Stimulated activated naive B cell treated with anti-CD40 and anti-IgM and Interleukin-4, amounts not matched to agents 10 μg/mL and 1 μg/mL and 100 μg/mL, for 72 hours (primary cell): ENCODE measurements at regions not wholly inside any gene's neighbourhood (a gene's known extent, or its start where the extent isn't known, plus 50 kb on each side); places are given as distances from the start of the nearest gene placed in this dataset.

ENCODE experiments used
- ATAC-seq, 2 donors: fragments of 150-1000 bp; cut with Tn5 transposase; replicated peaks; 2 replicates each; pipeline ENCODE4 v1.10.0; 2021; ENCODE audit warnings: moderate library complexity in 1 of 2
- DNase-seq: peaks from one replicate; pipeline ENCODE4 v3.0.0; 2021
- H3K27ac Mint-ChIP-seq: one replicate; pipeline ENCODE4 v1.8.0; 2022; ENCODE audit warnings: mild to moderate bottlenecking, mixed read lengths
- H3K27me3 Mint-ChIP-seq, 2 donors: one replicate each; pipeline ENCODE4 v1.8.0; 2022; ENCODE audit warnings: mixed read lengths in 2 of 2
- H3K36me3 Mint-ChIP-seq, 2 donors: one replicate each; pipeline ENCODE4 v1.8.0; 2022; ENCODE audit warnings: mixed read lengths in 2 of 2, mild to moderate bottlenecking in 1 of 2
- H3K4me1 Mint-ChIP-seq, 2 donors: one replicate each; pipeline ENCODE4 v1.8.0; 2022; ENCODE audit warnings: mixed read lengths in 2 of 2, mild to moderate bottlenecking in 1 of 2
- H3K4me3 Mint-ChIP-seq, 2 donors: one replicate each; pipeline ENCODE4 v1.8.0; 2022; ENCODE audit warnings: mild to moderate bottlenecking in 2 of 2, mixed read lengths in 2 of 2, moderate library complexity in 1 of 2
- H3K9me3 Mint-ChIP-seq, 2 donors: one replicate each; pipeline ENCODE4 v1.8.0; 2022; ENCODE audit warnings: mixed read lengths in 2 of 2, mild to moderate bottlenecking in 1 of 2

GRCh38 chr2:206368484-206368883, 74.8 kb upstream of the ADAM23 start:
- peaks cover 0 to 9% of the 10 kb centered on the region in 2 donors for H3K27me3 Mint-ChIP-seq
- H3K36me3 Mint-ChIP-seq, result no peaks in the 10 kb centered on the region
- ATAC-seq, result no peak
- no peak overlapping the region for H3K27ac Mint-ChIP-seq
- H3K4me1 Mint-ChIP-seq, result peaks cover 8 to 13% of the 10 kb centered on the region in 2 donors
- H3K9me3 Mint-ChIP-seq, result peaks cover 6 to 8% of the 10 kb centered on the region in 2 donors
- no peak overlapping the region for H3K4me3 Mint-ChIP-seq
- DNase-seq, result no peak

DNA sequence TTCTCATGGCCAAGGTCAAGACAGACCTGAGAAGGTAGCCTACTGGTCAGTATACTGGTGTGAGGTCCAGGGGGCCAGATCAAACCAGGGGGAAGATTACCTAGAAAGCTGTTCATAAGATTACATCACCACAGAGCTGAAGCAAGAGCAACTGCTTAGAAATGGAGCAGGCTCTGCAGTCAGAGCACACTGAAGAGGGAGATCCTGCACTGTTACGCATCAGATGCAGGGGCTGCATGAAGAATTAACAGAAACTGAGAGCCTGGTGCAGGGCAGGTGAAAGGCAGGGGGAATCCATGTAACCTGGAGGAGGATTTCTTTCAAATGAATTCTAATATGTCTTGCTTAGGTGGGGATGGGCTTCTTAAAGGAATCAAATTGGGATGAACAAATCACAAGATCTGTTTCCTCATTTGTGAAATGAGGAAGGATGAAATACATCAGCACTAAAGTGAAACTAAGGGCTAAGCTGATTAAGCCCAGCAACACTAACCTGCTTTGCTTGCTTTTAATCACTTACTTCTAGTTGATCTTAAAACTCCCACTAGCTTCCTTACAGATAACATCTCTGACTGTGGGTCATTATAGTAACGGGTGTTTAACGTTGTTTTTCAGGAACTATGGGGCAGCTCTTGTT, 74.3 kb upstream of the ADAM23 start:
- H3K27me3 Mint-ChIP-seq, result peaks cover 0 to 9% of the 10 kb centered on the region in 2 donors
- H3K4me1 Mint-ChIP-seq, result peaks cover 8 to 13% of the 10 kb centered on the region in 2 donors
- peak; percentile 55 to 65 for ATAC-seq
- no peaks in the 10 kb centered on the region for H3K36me3 Mint-ChIP-seq
- no peak for DNase-seq
- no peak overlapping the region for H3K27ac Mint-ChIP-seq
- no peak overlapping the region for H3K4me3 Mint-ChIP-seq
- H3K9me3 Mint-ChIP-seq, result peaks cover 7 to 8% of the 10 kb centered on the region in 2 donors

- peaks cover 1 to 7% of the 10 kb centered on the region in 2 donors for H3K36me3 Mint-ChIP-seq
- H3K27ac Mint-ChIP-seq, result no peak overlapping the region
- no peak for ATAC-seq
- H3K4me1 Mint-ChIP-seq, result no peaks in the 10 kb centered on the region
- no peak for DNase-seq
- peaks cover 6 to 13% of the 10 kb centered on the region in 2 donors for H3K27me3 Mint-ChIP-seq
- H3K4me3 Mint-ChIP-seq, result no peak overlapping the region
- peaks cover 18 to 19% of the 10 kb centered on the region in 2 donors for H3K9me3 Mint-ChIP-seq
Observed at GRCh38 chr2:206375956-206376355, 67.4 kb upstream of the ADAM23 start.

DNA sequence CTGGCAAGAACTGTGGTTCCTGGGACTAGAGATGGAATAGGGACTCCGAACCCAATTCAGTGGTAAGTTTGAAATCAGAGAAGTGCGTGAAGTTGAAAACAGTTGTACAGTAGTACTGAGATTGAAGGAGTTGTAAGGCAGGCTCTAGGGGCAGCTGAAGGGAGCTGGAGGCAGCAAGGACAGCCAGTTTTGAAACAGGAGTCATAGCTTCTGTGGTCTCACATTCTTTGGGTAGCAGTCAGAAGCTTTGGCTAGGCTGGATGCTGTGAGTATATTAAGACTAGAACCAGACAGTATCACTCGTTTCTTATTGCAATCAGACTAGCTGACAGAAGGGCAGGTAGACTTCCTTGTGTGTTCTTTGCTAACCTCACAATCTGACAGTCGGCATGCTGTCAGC, 64.5 kb upstream of the ADAM23 start:
- Mint-ChIP-seq H3K4me3 (no peak overlapping the region), H3K27me3 (peaks cover 6 to 13% of the 10 kb centered on the region in 2 donors), H3K9me3 (peaks cover 15 to 22% of the 10 kb centered on the region in 2 donors), H3K4me1 (no peaks in the 10 kb centered on the region), H3K36me3 (peaks cover 1 to 7% of the 10 kb centered on the region in 2 donors), H3K27ac (no peak overlapping the region)
- no peak for DNase-seq
- ATAC-seq, result no peak

DNA sequence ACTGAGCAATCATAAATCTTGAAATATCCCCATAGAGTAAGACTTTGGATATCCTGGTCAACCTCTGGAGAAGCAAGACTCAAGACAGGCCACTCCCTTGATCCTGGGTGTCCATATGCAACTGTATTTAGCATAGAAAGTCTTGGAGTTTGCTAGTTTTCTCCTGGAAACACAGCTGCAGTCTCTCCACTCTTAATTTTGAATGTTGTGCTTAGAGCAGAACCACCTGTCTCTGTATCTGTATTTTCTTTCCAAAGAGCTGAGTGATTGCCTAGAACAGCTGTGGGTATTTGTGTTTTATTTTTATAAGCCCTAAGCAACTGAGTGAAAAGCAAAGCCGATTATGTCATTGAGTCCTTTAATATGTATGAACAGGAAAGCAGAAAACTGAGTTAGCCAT, 64.1 kb upstream of the ADAM23 start:
- no peak for ATAC-seq
- no peak overlapping the region for H3K27ac Mint-ChIP-seq
- H3K9me3 Mint-ChIP-seq, result peaks cover 16 to 23% of the 10 kb centered on the region in 2 donors
- H3K4me3 Mint-ChIP-seq, result no peak overlapping the region
- no peak for DNase-seq
- peaks cover 6 to 13% of the 10 kb centered on the region in 2 donors for H3K27me3 Mint-ChIP-seq
- H3K36me3 Mint-ChIP-seq, result peaks cover 1 to 7% of the 10 kb centered on the region in 2 donors
- H3K4me1 Mint-ChIP-seq, result no peaks in the 10 kb centered on the region

DNA sequence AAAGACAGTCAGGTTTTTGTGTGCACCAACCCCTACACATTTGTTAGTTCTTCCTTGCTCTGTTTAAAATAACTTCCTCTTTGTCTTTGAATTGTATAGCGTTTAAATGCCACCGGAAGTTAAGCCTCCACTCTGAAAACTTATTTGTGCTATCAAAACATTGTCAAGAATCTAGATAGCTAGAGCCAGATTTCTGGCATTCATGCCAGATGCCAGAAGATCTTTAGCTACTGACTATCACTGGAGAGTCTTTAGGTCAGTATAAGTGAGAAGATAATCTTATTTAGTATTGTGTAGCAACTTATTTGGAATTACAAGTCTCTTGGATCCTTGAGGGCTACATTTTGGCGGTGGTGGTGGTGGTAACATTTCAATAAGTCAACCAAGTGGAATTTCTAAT, 63.4 kb upstream of the ADAM23 start:
- Mint-ChIP-seq H3K4me1 (no peaks in the 10 kb centered on the region), H3K27me3 (peaks cover 6 to 13% of the 10 kb centered on the region in 2 donors), H3K27ac (no peak overlapping the region), H3K9me3 (peaks cover 18 to 25% of the 10 kb centered on the region in 2 donors), H3K4me3 (no peak overlapping the region), H3K36me3 (peaks cover 1 to 7% of the 10 kb centered on the region in 2 donors)
- DNase-seq (no peak), ATAC-seq (no peak)

- DNase-seq, result no peak
Observed at GRCh38 chr2:206381881-206382280, 61.5 kb upstream of the ADAM23 start.

GRCh38 chr2:206383669-206384068, 59.7 kb upstream of the ADAM23 start:
- peaks cover 6 to 13% of the 10 kb centered on the region in 2 donors for H3K27me3 Mint-ChIP-seq
- no peak overlapping the region for H3K27ac Mint-ChIP-seq
- H3K36me3 Mint-ChIP-seq, result no peaks in the 10 kb centered on the region
- H3K4me1 Mint-ChIP-seq, result no peaks in the 10 kb centered on the region
- DNase-seq (no peak), ATAC-seq (no peak)
- no peak overlapping the region for H3K4me3 Mint-ChIP-seq
- peaks cover 7 to 12% of the 10 kb centered on the region in 2 donors for H3K9me3 Mint-ChIP-seq

More at GRCh38 chr2:206381881-206382280, 61.5 kb upstream of the ADAM23 start:
- H3K4me3 Mint-ChIP-seq, result no peak overlapping the region
- peaks cover 8 to 13% of the 10 kb centered on the region in 2 donors for H3K9me3 Mint-ChIP-seq
- peaks cover 9 to 13% of the 10 kb centered on the region in 2 donors for H3K27me3 Mint-ChIP-seq
- H3K36me3 Mint-ChIP-seq, result no peaks in the 10 kb centered on the region
- no peaks in the 10 kb centered on the region for H3K4me1 Mint-ChIP-seq
- no peak overlapping the region for H3K27ac Mint-ChIP-seq
- no peak for ATAC-seq

- ATAC-seq, result no peak
- Mint-ChIP-seq H3K4me3 (no peak overlapping the region), H3K27ac (no peak overlapping the region), H3K27me3 (peaks cover 6 to 7% of the 10 kb centered on the region in 2 donors), H3K4me1 (no peaks in the 10 kb centered on the region), H3K36me3 (no peaks in the 10 kb centered on the region), H3K9me3 (peaks cover 3 to 4% of the 10 kb centered on the region in 2 donors)
- DNase-seq, result no peak
Observed at GRCh38 chr2:206387808-206388207, 55.5 kb upstream of the ADAM23 start.

DNA sequence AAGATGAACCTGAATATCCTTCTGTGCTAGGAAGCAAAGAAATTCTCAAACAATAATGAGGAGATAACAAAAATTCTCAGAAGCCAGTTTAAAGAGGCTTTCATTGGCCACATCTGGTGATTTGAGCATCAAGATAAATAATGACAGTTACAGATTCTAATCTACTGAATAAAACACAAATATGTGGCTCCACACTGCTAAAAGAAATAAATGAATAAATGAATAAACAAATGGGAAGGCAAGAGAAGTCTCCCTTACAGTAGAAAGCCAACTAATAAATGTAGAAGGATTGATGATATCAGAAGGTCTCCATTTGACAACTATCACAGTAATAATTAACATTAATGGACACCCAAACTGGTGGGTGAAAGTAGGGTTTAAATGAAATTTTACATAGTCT, 54.6 kb upstream of the ADAM23 start:
- Mint-ChIP-seq H3K36me3 (peaks cover 0 to under 1% of the 10 kb centered on the region in 2 donors), H3K9me3 (peaks cover 4% of the 10 kb centered on the region in 2 donors), H3K4me3 (no peak overlapping the region), H3K27ac (no peak overlapping the region), H3K27me3 (peaks cover 6 to 7% of the 10 kb centered on the region in 2 donors), H3K4me1 (no peaks in the 10 kb centered on the region)
- ATAC-seq (no peak), DNase-seq (no peak)

- no peak overlapping the region for H3K4me3 Mint-ChIP-seq
- peaks cover 6 to 7% of the 10 kb centered on the region in 2 donors for H3K27me3 Mint-ChIP-seq
- H3K9me3 Mint-ChIP-seq, result peaks cover 6 to 8% of the 10 kb centered on the region in 2 donors
- no peaks in the 10 kb centered on the region for H3K4me1 Mint-ChIP-seq
- DNase-seq (no peak), ATAC-seq (no peak)
- no peak overlapping the region for H3K27ac Mint-ChIP-seq
- H3K36me3 Mint-ChIP-seq, result peaks cover 0 to 4% of the 10 kb centered on the region in 2 donors
Observed at GRCh38 chr2:206389164-206389563, 54.2 kb upstream of the ADAM23 start.

DNA sequence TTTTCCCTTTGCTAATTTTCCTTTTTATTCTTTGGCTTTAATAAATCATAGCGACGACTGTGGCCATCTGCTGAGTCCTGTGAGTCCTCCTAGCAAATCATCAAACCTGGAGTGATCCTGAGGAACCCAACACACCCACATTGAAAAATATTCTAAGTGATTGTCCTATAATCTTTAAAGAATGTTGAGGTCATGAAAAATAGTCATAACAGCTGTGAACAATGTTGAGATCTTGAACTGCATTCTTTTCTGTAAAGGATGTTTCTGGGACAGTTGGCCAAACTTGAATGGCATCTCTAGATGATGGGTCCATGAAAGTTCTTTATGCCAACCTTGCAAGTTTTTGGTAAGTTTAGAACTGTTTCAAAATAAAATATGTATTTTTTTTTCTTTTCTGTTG, 53.2 kb upstream of the ADAM23 start:
- no peak overlapping the region for H3K4me3 Mint-ChIP-seq
- no peak for ATAC-seq
- no peaks in the 10 kb centered on the region for H3K4me1 Mint-ChIP-seq
- no peak for DNase-seq
- peaks cover 6 to 7% of the 10 kb centered on the region in 2 donors for H3K27me3 Mint-ChIP-seq
- peaks cover 3 to 4% of the 10 kb centered on the region in 2 donors for H3K9me3 Mint-ChIP-seq
- peaks cover 0 to 4% of the 10 kb centered on the region in 2 donors for H3K36me3 Mint-ChIP-seq
- H3K27ac Mint-ChIP-seq, result no peak overlapping the region

DNA sequence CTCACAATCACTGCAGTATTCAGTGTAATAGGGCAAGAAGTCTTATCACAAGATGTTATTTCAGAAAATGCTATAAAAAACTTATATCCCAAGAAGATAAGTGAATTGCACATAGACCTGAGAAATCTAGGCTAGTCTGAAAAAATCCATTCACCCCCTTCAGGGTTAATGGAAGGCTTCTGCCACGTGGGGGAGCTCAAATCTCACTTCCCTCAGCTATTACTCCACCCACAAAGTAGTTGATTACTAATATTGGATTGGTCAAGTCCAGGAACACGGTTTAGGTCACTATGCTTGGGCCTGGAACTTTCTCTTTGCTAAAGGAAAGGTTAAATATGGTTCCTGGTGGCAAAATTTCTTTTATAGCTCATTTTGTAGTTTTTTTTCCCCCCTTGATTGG, 51.2 kb upstream of the ADAM23 start:
- peak; percentile 20 for DNase-seq

More for the DNA sequence above, 51.2 kb upstream of the ADAM23 start:
- peak; percentile 77 to 93 for ATAC-seq
- Mint-ChIP-seq H3K4me3 (no peak overlapping the region), H3K4me1 (no peaks in the 10 kb centered on the region), H3K9me3 (peaks cover 3 to 4% of the 10 kb centered on the region in 2 donors), H3K27ac (no peak overlapping the region), H3K27me3 (no peaks in the 10 kb centered on the region), H3K36me3 (peaks cover 0 to 4% of the 10 kb centered on the region in 2 donors)
